ENCODE measurements at regions not wholly inside any gene's neighbourhood (a gene's known extent, or its start where the extent isn't known, plus 50 kb on each side); places are given as distances from the start of the nearest gene placed in this dataset.

DNA sequence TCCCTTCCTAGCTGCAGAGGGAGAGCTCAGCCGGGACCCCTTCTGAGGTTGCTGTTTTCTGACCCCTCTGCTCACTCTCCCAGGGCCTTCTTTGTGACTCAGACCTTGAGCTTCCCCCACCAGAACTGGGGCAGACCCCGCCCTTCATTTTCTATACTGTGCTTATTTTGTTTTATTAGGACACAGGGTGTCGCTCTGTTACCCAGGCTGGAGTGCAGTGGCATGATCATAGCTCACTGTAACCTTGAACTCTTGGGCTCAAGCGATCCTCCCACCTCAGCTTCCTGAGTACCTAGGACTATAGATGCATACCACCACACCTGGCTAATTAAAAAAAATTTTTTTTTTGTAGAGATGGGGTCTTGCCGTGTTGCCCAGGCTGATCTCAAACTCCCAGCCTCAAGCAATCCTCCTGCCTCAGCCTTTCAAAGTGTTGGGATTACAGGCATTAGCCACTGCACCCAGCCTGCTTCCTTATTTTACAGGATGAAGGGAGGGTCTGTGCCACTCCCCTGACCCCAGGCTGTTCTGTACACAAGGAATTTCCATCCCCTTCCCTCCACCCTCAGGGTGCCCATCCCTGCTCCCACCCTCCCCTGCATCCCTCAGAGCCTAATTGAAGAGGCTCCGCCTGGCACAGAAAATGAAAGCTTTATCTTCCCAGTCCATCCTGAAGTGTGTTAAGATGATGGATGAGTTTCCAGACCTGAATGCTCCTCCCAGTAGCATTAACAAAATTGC lies 195.2 kb upstream of the POU3F1 start:
- Histone ChIP-seq H3K4me3 (no peak overlapping the region), H3K27ac (no peak overlapping the region)

DNA sequence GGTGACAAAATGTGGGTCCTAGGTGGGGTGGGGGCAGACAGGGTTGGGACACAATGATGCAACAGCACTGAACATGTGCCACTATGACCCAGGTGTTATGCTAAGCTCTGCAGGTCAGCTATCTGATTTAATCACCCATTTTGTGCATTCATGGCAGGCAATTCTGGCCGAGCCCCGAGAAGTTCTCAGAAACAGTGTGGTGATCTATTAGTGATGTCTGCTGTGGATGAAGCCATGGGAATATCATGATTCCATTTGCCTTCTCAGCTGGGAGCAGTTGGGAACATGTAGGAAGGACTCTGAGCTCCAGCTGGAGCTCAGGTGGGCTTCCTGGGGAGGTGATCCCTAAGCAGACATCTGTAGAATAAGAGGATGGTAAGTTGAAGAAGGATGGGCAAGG lies 194.0 kb upstream of the POU3F1 start:
- Histone ChIP-seq H3K4me3 (no peak overlapping the region), H3K27ac (no peak overlapping the region)

DNA sequence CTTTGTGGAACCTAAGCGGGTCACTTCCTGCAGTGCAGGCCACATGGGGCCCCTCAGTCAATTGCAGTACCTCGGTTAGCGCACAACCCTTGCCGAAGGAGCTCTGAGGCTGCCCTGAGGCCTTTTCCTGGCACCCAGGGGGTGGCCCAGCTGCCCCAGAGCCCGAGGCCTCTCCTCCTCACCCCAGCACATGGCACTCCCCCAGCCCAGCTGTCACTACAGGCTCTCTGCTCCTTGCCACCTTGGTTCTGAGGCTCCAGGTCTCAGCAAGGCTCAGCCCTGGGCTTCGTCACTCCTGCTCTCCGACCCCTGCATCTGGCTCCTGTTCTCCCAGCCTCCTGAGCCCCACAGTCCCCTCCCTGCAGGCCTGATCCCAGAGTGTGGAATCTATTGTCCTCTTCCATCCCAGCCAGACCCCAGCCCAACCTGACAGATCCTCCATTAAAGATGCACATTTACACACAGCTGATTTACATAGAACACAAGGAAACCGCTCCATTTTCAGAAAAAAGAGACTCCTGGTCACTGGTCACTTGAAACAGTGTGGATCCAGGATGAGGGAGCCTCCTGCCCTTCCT lies 192.8 kb upstream of the POU3F1 start:
- Histone ChIP-seq H3K4me3 (no peak overlapping the region), H3K27ac (no peak overlapping the region)

DNA sequence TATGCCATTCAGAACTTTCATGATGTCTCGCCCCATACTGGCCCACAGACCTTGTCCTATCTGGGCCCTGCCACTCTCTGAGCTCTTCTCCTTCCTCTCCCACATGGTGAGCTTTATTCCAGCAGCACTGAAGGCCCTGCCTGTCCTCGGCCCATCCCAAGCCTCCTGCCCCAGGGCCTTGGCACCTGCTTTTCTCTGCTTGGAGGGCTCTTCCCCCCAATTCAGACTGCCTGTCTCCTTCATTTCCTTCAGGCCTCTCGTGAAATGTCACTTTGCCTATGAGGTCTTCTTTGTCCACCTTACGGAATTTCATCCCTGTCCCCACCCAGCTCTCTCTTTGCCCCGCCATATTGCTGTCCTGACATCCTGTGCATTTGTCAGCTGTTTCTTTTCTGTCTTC lies 191.7 kb upstream of the POU3F1 start:
- Histone ChIP-seq H3K27ac (no peak overlapping the region), H3K4me3 (no peak overlapping the region)

DNA sequence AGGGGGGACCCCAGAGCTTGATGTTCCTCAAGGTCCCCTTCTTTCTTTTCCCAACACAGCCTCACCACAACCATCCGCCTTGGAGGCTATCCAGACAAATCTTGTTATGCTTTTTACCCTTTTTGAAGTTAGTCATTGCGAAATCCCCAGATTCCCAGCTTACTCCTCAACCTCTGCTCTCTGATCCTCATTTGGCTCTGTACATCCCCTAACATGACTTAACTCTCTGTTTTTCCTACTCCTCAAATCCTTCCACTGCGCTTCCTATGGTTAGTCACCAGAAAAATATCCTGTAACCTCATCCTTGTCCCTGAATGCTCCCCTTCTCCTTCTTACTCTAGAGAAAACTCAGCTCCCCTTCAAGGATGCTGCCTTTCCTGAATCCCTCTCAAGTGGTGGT lies 189.1 kb upstream of the POU3F1 start:
- H3K4me3 ChIP-seq: no peak overlapping the region
- no peak overlapping the region for H3K27ac ChIP-seq

DNA sequence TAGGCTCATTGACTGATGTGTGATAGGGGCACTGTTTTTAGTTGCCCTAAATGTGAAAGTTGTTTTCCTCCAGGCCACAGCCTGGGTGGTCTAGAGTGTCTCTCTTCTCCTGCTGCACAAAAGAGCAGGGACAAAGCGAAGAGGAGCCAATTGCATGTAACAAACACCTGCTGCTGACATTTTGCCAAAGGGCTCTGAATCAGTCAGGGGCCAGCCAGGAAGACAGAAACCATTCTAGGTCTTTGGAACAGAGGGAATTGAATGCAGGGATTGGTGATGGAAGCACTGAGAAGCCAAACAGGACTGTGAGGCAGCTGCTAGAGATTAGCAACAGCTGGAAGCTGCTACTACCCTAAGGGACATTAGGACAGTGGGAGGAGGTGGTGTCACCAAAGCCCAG lies 185.3 kb upstream of the POU3F1 start:
- Histone ChIP-seq H3K27ac (no peak overlapping the region), H3K4me3 (no peak overlapping the region)

DNA sequence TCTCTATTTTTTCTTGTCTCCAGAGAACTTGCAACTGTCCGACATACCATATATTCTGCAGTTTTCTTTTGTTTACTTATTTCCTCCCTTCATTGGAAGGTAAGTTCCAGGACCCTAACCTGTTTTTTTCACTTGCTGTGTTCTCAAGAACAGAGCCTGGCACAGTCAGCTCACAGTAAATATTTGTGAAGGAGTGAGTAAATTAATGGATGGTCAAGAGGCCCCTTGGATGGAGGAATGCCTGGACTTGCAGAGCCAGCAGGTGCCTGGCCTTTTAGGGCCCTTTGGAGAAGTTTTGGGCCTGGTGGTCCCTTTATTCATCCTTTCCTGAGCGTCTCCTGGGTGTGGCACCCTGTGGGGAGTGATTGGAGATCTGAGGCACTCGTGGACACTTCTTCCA lies 182.1 kb upstream of the POU3F1 start:
- Histone ChIP-seq H3K4me3 (no peak overlapping the region), H3K27ac (no peak overlapping the region)

DNA sequence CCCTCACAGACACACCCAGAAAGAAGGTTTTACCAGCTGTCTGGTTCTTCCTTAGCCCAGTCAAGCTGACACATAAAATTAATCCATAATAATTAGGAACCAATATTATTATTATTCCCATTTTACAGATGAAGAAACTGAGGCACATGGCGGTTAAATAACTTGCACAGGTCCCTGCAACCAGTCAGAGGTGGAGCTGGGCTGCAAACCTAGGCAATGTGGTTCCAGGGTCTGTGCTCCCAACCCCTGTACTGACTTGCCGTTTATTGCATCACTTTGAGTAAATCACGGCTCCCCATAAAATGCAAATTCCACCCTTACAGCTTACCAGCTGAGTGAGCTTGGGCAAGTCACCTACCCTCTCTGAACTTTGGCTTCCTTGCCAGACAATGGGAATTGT lies 179.2 kb upstream of the POU3F1 start:
- no peak overlapping the region for H3K27ac ChIP-seq
- no peak overlapping the region for H3K4me3 ChIP-seq

DNA sequence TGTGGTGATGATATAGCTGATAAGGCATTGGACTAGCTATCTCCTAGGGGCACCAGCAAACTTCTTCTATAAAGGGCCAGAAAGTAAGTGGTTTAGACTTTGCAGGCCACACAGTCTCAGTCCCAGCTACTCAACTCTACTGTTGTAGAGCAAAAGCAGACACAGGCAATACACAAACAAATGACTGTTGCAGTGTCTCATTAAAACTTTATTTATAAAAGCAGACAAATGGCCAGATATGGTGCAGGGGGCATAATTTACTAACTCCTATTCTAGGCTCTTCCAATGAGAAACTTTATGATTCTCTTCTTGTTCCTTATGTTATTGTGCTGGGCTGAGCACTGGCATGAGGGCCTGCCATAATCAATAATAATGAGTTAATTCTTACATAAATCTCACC lies 176.8 kb upstream of the POU3F1 start:
- H3K27ac ChIP-seq: no peak overlapping the region
- H3K4me3 ChIP-seq: no peak overlapping the region

DNA sequence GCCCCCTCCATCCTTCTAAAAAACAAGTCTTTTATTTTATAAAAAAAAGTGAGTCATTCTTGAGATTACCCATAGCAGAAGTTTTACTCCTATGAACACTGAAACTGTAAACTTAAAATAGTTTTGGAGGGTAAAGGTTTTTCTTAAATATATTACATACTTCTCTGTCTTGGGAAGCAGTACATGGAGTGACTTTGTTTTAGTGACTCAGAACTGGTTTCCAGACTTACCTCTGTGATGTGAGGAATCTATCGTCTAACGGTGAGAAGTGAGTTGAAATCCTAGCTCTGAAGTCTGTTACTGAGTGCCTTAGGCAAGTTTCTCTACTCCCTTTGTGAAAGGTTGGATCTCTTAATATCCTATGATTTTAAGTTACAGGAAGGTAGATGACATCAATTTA lies 176.3 kb upstream of the POU3F1 start:
- H3K27ac ChIP-seq: no peak overlapping the region
- no peak overlapping the region for H3K4me3 ChIP-seq

DNA sequence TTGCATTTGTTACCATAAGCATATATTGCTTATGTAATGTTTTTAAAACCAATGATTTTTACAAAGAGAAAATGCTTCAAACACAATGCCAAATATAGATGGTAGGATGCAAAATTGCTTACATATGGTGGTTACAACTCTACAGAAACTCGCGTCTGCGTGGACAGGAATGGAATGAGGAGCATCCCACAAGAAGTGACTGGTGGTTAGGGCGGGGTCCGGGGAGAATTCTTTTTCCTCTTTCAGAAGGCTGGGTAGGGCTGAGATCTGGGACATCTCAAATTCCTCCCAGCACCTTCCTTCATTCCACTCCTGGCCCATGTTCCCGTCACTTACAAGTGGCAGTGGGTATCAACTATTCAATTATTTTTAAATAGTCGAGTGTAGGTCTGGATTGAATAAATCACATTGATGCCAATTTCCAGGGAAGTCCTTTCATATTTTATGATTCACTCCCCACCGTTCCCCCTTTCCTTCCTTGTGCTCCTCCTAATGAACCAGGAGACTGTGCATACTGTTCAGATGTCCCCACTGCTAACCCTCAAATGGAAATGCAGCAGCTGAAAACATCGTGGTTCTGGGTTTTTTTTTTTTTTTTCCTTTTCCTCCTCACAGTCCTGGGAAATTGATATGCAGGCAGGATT lies 174.5 kb upstream of the POU3F1 start:
- Histone ChIP-seq H3K27ac (no peak overlapping the region), H3K4me3 (no peak overlapping the region)

DNA sequence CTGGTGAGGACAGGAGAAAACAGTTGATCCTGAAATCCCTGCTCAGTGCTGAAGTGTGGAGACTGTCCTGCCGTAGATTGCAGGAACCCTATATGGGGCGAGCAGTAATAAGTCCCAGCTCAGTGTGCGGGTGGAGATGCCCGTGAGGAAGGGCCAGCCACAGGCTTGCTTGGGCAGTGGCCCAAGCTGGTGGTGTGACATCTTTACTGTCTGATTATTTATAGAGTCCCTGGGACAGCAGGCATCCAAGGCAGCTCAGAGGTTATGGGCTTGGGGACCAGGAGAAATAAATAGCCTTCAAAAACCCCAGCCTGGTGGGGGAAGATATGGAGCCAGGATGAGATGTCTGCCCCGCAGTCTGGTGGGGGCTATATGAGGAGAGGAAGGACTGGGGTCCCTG lies 170.7 kb upstream of the POU3F1 start:
- no peak overlapping the region for H3K27ac ChIP-seq
- H3K4me3 ChIP-seq: no peak overlapping the region

DNA sequence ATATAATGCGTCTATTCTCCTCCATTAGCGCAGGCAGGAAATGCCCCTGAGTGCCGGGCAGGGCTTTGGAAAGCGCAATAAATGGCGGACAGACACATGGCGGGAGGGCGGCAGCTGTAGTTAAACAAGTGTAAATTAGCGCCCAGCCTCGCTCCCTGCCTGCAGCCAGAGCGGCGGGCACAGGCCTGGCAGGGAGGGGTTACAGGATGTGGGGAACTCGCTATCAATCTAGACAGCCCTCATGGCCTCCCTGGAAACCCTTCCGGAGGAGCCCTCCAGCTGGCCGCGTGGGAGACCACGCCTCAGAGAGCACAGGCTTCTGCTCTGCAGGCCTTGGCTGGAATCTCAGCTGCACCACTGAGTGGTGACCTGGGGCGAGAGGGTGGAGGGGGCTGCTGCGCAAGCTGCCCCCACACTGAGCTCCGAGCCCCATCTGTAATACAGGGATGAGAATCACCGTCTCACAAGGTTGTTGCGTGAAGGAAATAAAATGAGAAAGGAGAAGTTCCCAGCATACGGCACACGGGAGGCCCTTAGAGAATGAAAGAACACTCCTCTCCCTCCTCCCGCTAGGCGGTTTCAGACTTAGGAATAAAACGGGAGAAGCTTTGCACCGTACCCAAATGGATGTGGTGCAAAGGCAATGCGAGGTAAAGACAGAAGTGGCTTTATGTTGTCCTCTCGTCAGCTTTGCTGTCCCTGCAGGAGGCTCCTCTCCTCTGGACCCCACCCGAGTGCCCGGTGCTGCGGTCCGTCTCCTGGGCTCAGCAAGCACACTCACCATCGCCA lies 167.2 kb upstream of the POU3F1 start:
- H3K27ac ChIP-seq: no peak overlapping the region

DNA sequence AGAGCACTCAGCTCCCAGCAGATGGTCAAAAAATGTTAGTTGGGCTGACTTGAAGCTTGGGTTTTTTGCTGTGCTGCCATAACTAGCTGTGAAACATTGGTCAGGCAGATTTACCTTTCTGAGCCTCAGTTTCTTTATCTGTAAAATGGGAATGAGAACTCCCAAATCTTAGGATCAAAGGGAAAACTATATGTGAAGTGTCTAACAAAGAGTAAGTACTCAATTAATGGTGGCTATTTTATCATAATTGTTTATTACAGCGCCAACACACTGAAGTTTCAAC lies 164.2 kb upstream of the POU3F1 start:
- no peak overlapping the region for H3K27ac ChIP-seq

More for the DNA sequence above, 167.2 kb upstream of the POU3F1 start:
- no peak overlapping the region for H3K4me3 ChIP-seq

DNA sequence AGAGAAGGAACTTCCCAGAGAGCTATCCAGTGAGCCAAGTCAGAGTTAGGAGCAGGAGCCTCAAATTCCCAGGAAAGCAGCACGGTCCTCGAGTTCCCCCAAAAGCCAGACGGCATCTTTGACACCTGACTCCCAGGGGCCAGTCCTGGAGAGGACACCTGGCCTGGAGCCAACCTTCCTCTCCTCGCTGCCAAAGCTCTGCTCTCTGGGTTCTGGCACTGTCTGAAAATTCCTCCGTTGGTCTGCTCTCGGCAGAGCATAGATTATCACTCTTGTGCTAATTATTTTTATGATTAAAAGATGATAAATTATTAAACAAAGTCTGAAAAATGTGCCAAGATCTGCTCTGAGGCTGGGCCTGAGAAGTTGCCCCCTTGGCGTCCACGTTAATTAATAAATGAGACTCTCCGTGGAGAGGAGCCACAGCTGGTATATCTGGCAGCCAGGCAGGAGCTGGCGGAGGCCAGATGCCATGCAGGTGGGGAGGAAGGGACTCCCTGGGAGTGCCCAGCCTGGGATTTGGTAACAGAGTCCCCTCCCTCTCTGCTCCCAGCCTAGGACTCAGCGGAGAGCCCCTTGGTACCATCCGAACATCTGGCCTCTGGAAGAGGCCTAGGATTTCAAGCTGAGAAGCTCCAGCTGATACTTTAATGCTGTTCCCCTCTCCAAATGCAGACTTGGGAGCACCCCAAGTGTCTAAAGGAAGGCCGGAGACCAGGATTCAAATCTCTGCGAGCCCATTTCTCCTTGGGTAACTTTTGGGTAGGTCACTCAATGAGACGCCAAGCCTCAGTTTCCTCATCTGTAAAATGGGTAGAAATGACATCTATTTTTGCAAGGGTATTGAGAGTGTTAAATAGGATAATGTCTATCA lies 163.7 kb upstream of the POU3F1 start:
- no peak overlapping the region for H3K27ac ChIP-seq
- no peak overlapping the region for H3K4me3 ChIP-seq

More for the DNA sequence above, 164.2 kb upstream of the POU3F1 start:
- H3K4me3 ChIP-seq: no peak overlapping the region

DNA sequence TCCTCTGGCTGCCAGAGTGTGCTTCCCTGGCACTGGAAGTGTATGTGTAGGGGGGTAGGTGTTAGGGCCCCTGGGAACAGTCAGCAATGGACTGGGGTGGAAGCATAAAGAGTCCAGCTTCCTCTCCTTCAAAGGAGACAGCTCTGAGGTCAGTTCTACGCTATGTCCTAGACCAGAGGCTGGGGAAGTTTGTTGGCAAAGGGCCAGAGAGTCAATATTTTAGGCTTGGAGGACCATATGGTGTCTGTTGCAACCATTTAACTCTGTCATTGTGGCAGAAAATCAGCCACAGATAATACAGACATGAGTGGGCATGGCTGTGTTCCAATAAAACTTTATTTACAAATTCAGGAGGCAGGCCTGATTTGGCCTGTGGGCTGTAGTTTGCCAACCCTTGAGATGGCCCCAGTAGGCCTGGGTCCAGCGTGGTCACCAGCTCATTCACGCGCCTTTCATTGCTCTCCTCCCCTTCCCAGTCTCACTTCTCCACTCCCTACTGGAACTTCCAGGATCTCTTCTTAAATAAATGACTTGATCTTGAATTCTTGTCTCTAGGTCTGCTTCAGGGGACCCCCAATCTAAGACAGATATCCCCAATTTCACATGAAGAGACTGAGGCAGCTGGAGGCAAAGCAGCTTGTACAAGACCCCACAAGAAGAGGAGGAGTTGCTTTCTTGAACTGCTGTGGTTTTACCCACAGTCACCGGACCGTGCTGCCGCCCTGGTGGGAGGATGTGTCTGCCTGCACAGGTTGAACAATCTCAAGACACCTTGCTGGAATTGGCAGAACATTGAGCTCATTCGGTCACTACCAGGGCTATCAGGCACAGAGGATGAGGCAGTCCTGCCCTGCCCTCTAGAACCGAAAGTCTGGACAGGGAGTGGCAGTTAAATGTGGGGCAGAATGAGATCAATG lies 162.4 kb upstream of the POU3F1 start:
- Histone ChIP-seq H3K4me3 (no peak overlapping the region), H3K27ac (no peak overlapping the region)

DNA sequence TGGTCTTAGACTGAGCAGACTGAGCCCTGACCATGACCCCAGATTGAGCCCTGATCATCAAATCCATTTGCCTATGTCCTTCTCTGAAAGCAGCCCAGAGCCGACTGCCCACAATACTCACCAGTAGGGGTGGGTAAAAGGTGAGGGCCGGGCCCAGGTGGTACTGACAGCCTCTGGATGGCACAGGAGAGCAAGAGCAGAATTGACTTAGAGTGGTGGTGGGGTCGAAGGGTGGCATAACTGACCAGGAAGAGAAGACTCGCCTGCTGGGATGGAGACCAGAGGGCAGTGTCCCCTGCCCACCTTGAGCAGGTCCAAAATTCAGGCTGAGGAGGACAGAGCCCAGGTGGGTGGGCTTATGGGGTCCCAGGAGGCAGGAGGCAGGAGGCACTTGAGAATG lies 161.3 kb upstream of the POU3F1 start:
- no peak overlapping the region for H3K27ac ChIP-seq
- no peak overlapping the region for H3K4me3 ChIP-seq

DNA sequence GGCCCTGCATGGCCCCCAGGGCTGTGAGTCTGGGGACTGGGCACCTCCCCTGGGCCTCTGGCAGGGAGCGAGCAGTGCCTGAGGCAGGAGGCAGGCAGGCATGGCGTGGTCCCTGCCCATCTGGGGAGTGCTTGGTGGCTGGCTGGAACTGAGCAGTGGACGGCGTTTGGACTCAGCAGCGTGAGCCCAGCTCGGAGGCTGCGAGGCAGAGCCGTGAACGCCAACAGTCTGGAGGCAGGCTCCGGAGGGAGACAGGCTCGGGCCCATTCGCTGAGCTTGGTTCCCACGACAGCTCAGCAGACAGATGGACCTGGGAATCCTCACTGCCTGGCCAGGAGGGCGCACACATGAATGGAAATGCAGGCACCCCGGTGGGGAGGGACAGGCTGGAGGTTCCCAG lies 160.7 kb upstream of the POU3F1 start:
- H3K4me3 ChIP-seq: no peak overlapping the region
- H3K27ac ChIP-seq: no peak overlapping the region

DNA sequence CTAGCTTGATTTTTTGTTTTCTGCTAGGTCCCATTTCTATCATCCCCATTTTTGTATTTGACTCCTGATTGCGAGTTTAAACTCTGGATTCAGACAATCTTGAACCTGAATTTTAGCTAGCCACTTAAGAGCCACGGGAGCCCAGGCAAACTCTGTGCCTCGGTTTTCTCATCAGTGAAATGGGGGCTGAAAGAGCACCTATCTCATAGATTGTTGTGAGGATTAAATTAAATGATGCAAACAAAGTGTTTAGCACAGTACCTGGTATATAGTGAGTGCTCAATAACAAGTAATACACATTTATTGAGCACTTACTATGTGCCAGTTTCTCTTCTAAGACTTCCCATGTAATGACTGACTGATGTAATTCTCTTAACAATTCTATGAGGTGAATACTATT lies 158.1 kb upstream of the POU3F1 start:
- H3K4me3 ChIP-seq: no peak overlapping the region
- no peak overlapping the region for H3K27ac ChIP-seq
